CD14-positive monocyte (primary cell): ENCODE measurements at regions not wholly inside any gene's neighbourhood (a gene's known extent, or its start where the extent isn't known, plus 50 kb on each side); places are given as distances from the start of the nearest gene placed in this dataset.

Source experiments
- DNase-seq, 3 donors: peaks; one replicate each; pipeline ENCODE4 v3.0.0-alpha.2; 2011 to 2022
- H2AFZ ChIP-seq: 2 replicates; pipeline ENCODE4 v1.6.0; 2012; ENCODE audit warnings: mild to moderate bottlenecking, low read depth, low read length, inconsistent platforms; ENCODE audit not compliant: insufficient read depth, poor library complexity, severe bottlenecking
- H3K27ac ChIP-seq, 2 donors: 1 replicate in 1 of 2; 2 replicates in 1 of 2; pipeline ENCODE4 v1.5.1; 2012 to 2013; ENCODE audit warnings: low read length in 2 of 2, control low read depth in 1 of 2, inconsistent platforms in 1 of 2, low read depth in 1 of 2, mild to moderate bottlenecking in 1 of 2
- H3K27me3 ChIP-seq, 2 donors: one replicate each; pipeline versions ENCODE4 v1.6.0 to v1.6.1; 2011 to 2013; ENCODE audit warnings: low read length in 2 of 2; ENCODE audit not compliant: control insufficient read depth in 2 of 2, insufficient read depth in 2 of 2
- H3K36me3 ChIP-seq, 2 donors: replicated peaks in 1 of 2; 1 replicate in 1 of 2; 2 replicates in 1 of 2; pipeline versions ENCODE4 v1.5.1 to v1.6.1; 2012 to 2013; ENCODE audit warnings: low read length in 2 of 2, control low read depth in 1 of 2, inconsistent platforms in 1 of 2, mild to moderate bottlenecking in 1 of 2; ENCODE audit not compliant: insufficient read depth in 2 of 2, control insufficient read depth in 1 of 2
- H3K4me1 ChIP-seq, 2 donors: 1 replicate in 1 of 2; 2 replicates in 1 of 2; pipeline versions ENCODE4 v1.5.1 to v1.6.1; 2012 to 2013; ENCODE audit warnings: low read length in 2 of 2, control low read depth in 1 of 2, inconsistent platforms in 1 of 2, mild to moderate bottlenecking in 1 of 2, moderate library complexity in 1 of 2; ENCODE audit not compliant: insufficient read depth in 2 of 2, control insufficient read depth in 1 of 2
- H3K4me2 ChIP-seq: replicated peaks from 2 replicates; pipeline ENCODE3; 2012; ENCODE audit warnings: low read length, moderate library complexity, mild to moderate bottlenecking; ENCODE audit not compliant: poor library complexity, severe bottlenecking; ENCODE audit errors: extremely low read depth
- H3K4me3 ChIP-seq, 3 experiments: fragments of 200-600 bp in 1 of 3; sonication (generic) in 1 of 3; replicated peaks in 1 of 3; 1 replicate in 2 of 3; 2 replicates in 1 of 3; pipeline ENCODE4 v1.5.1; 2011 to 2013; ENCODE audit warnings: low read length in 3 of 3, mild to moderate bottlenecking in 3 of 3, control low read depth in 2 of 3, low read depth in 2 of 3, inconsistent platforms in 1 of 3, moderate library complexity in 1 of 3
- H3K79me2 ChIP-seq: 2 replicates; pipeline ENCODE4 v1.6.0; 2012; ENCODE audit warnings: mild to moderate bottlenecking, control low read depth, inconsistent platforms, low read length, moderate library complexity; ENCODE audit not compliant: insufficient read depth
- H3K9ac ChIP-seq: 2 replicates; pipeline ENCODE4 v1.6.0; 2017; ENCODE audit warnings: low read length, mild to moderate bottlenecking; ENCODE audit not compliant: insufficient read depth, poor library complexity, severe bottlenecking
- H3K9me3 ChIP-seq, 2 donors: replicated peaks in 1 of 2; 1 replicate in 1 of 2; 2 replicates in 1 of 2; pipeline versions ENCODE4 v1.5.1 to v1.6.1; 2012 to 2013; ENCODE audit warnings: low read length in 2 of 2, control low read depth in 1 of 2; ENCODE audit not compliant: control insufficient read depth in 1 of 2, insufficient read depth in 1 of 2
- H4K20me1 ChIP-seq: 2 replicates; pipeline ENCODE4 v1.6.0; 2012; ENCODE audit warnings: mild to moderate bottlenecking, low read length, control low read depth, moderate library complexity; ENCODE audit not compliant: insufficient read depth
- H3K27ac Mint-ChIP-seq, 7 donors: one replicate each; pipeline ENCODE4 v1.8.0; 2020; ENCODE audit warnings: mild to moderate bottlenecking in 7 of 7, mixed read lengths in 7 of 7, moderate library complexity in 6 of 7, inconsistent platforms in 2 of 7
- H3K27me3 Mint-ChIP-seq, 3 donors: one replicate each; pipeline ENCODE4 v1.8.0; 2021 to 2022; ENCODE audit warnings: low read depth in 3 of 3, mild to moderate bottlenecking in 3 of 3, mixed read lengths in 3 of 3, moderate library complexity in 3 of 3, inconsistent platforms in 1 of 3
- H3K36me3 Mint-ChIP-seq, 2 donors: one replicate each; pipeline ENCODE4 v1.8.0; 2020; ENCODE audit warnings: mixed read lengths in 2 of 2, inconsistent platforms in 1 of 2, mild to moderate bottlenecking in 1 of 2
- H3K4me1 Mint-ChIP-seq: one replicate; pipeline ENCODE4 v1.8.0; 2020; ENCODE audit warnings: mild to moderate bottlenecking, mixed read lengths
- H3K4me3 Mint-ChIP-seq, 2 donors: one replicate each; pipeline ENCODE4 v1.8.0; 2020; ENCODE audit warnings: mild to moderate bottlenecking in 2 of 2, mixed read lengths in 2 of 2, moderate library complexity in 1 of 2
- H3K9me3 Mint-ChIP-seq, 7 donors: one replicate each; pipeline ENCODE4 v1.8.0; 2020 to 2022; ENCODE audit warnings: mixed read lengths in 7 of 7, mild to moderate bottlenecking in 6 of 7, moderate library complexity in 6 of 7, inconsistent platforms in 2 of 7
- WGBS: methylation state at CpG from one replicate; pipeline ENCODE4 v1.1.5; 2013; ENCODE audit warnings: missing lambda C conversion rate; ENCODE audit not compliant: insufficient coverage; 5-methylcytosine and 5-hydroxymethylcytosine counted together
- intact Hi-C, 2 donors: fragments of 100-400 bp; cut with micrococcal nuclease; formaldehyde crosslinking; loops; one replicate each; pipeline versions ENCODE4 v1.15.0 to v1.15.1; 2023
- TF ChIP-seq, protein P1 (sequence below): fragments of 200-600 bp; IDR thresholded peaks from one replicate; pipeline ENCODE4 v1.8.0; 2022; ENCODE audit warnings: antibody characterized with exemption, mild to moderate bottlenecking

DNA sequence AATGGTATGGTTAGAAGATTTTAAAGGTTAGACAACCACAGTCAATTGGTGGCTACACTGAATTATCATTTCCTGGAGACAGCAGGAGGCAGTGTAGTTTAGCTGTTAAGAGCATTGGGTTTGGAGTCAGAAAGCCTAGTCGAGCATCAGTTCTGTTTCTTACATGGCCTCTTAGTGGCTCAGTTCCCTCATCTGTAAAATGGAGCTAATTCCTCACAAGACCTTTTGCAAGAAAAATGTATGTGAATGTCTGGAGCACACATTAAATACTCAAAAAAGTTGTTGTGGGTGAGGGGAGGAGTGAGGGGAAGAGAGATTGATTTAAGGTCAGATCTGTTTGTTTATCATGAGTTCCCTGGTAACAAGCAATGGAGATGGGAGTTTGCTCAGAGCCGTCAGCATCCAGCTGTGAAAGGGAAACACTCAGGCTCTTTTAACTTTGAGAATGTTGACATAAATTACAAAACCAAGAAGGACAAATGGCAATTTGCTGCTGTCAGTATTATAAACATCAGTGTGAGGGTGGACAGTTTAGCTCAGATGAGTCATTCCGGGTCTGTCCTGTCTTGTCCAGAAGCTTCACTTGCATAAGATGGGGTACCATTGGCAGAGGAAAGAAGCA lies 98.2 kb upstream of the PGRMC2 start:
- no peak overlapping the region for H3K4me3 ChIP-seq
- intact Hi-C loops = no loop called here
- WGBS = 100% methylated on average over 2 of the region's 3 CpGs
- no peak overlapping the region for H3K4me2 ChIP-seq
- Mint-ChIP-seq H3K36me3 (no peaks in the 10 kb centered on the region), H3K4me1 (peaks cover 16% of the 10 kb centered on the region), H3K4me3 (no peak overlapping the region), H3K27me3 (peaks cover 0 to 2% (median 1%) of the 10 kb centered on the region in 3 donors), H3K27ac (peak overlapping the region in 1 of 7 donors; percentile 60), H3K9me3 (peaks cover 0 to 4% (median 0%) of the 10 kb centered on the region in 7 donors)
- H3K36me3 ChIP-seq = no peaks in the 10 kb centered on the region
- H4K20me1 ChIP-seq = no peaks in the 10 kb centered on the region
- H3K27ac ChIP-seq = no peak overlapping the region
- H3K79me2 ChIP-seq = no peaks in the 10 kb centered on the region
- no peaks in the 10 kb centered on the region for H3K9me3 ChIP-seq
- no peak for DNase-seq
- H3K4me1 ChIP-seq = peaks cover 0 to 4% of the 10 kb centered on the region in 2 donors
- H3K9ac ChIP-seq = no peak overlapping the region
- no peaks in the 10 kb centered on the region for H3K27me3 ChIP-seq
- H2AFZ ChIP-seq = no peak overlapping the region
- TF ChIP-seq, protein P1, sequence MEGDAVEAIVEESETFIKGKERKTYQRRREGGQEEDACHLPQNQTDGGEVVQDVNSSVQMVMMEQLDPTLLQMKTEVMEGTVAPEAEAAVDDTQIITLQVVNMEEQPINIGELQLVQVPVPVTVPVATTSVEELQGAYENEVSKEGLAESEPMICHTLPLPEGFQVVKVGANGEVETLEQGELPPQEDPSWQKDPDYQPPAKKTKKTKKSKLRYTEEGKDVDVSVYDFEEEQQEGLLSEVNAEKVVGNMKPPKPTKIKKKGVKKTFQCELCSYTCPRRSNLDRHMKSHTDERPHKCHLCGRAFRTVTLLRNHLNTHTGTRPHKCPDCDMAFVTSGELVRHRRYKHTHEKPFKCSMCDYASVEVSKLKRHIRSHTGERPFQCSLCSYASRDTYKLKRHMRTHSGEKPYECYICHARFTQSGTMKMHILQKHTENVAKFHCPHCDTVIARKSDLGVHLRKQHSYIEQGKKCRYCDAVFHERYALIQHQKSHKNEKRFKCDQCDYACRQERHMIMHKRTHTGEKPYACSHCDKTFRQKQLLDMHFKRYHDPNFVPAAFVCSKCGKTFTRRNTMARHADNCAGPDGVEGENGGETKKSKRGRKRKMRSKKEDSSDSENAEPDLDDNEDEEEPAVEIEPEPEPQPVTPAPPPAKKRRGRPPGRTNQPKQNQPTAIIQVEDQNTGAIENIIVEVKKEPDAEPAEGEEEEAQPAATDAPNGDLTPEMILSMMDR = no peak

DNA sequence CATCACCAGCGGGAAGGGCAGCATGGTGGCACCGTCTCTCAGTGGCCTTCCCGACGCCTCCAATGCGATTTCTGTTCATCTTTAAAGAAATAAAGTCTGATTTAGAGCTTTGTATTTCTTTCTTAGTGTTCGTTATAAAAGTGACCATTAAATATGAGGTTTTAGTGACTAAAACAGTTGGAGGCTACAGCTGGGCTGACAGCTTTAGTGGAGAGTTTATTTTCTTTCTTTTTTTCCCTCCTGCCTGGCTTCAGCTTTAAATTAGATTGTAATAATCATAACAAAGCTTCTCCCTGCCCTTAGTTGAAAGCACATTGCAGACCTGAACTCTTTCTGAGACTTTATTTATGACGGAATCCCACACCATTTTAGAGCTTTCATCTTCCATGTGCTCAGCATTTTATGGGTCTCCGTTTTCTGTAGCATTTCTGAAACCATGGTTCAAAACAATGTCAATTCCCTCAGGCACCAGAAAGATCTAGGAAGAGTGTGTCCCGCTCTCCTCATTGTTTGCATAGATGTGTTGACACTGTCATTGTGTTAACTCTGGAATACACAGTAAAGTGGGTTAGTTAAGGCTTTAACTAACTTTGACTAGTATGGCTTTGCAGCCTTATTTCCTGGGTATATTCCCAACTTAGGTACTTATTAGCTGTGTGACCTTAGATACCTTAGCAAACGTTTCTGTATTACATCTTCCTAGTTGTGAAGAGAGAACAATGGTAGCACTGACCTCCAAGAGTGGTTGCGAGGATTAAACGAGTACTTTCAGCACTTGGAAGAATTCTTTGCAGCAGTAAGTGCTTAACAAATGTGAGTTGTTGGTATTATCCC lies 97.4 kb upstream of the PGRMC2 start:
- Mint-ChIP-seq H3K27ac (no peak overlapping the region), H3K36me3 (no peaks in the 10 kb centered on the region), H3K4me3 (no peak overlapping the region), H3K9me3 (peaks cover 0 to 4% (median 1%) of the 10 kb centered on the region in 7 donors), H3K27me3 (peaks cover 0 to 2% (median 1%) of the 10 kb centered on the region in 3 donors), H3K4me1 (peaks cover 19% of the 10 kb centered on the region)
- Histone ChIP-seq H3K79me2 (no peaks in the 10 kb centered on the region), H3K9ac (no peak overlapping the region), H3K9me3 (no peaks in the 10 kb centered on the region), H3K27me3 (no peaks in the 10 kb centered on the region), H4K20me1 (no peaks in the 10 kb centered on the region), H3K4me3 (no peak overlapping the region), H3K4me1 (peaks cover 0 to 4% of the 10 kb centered on the region in 2 donors), H2AFZ (no peak overlapping the region), H3K36me3 (no peaks in the 10 kb centered on the region), H3K27ac (no peak overlapping the region), H3K4me2 (no peak overlapping the region)
- WGBS = 100% methylated on average over 2 of the region's 12 CpGs
- DNase-seq = no peak
- TF ChIP-seq, protein P1 = no peak
- intact Hi-C loops = no loop called here
